GM19372 (cell line): ENCODE measurements at regions not wholly inside any gene's neighbourhood (a gene's known extent, or its start where the extent isn't known, plus 50 kb on each side); places are given as distances from the start of the nearest gene placed in this dataset.
"Not testable (repeated sequence)": the region's sequence is repeated elsewhere in the genome, so short reads cannot be mapped to it uniquely, and the experiment has no call there.

Experiments
- ATAC-seq: cut with Tn5 transposase; IDR thresholded peaks from one replicate; pipeline ENCODE4 v1.9.1; 2021; ENCODE audit warnings: mild to moderate bottlenecking, low read depth, moderate library complexity; ENCODE audit not compliant: unreplicated experiment

- ATAC-seq, result no peak
These were observed 455.8 kb downstream of the TFEC start for GRCh38 chr7:115574681-115575291.

GRCh38 chr7:115572111-115572510 lies 458.5 kb downstream of the TFEC start:
- no peak for ATAC-seq

GRCh38 chr7:115561335-115562110 lies 469.0 kb downstream of the TFEC start:
- no peak for ATAC-seq

- no peak for ATAC-seq
These were observed 470.7 kb downstream of the TFEC start for GRCh38 chr7:115559877-115560276.

- no peak for ATAC-seq
These were observed 472.4 kb downstream of the TFEC start for GRCh38 chr7:115558161-115558560.

- ATAC-seq, result not testable (repeated sequence)
These were observed 473.3 kb downstream of the TFEC start for GRCh38 chr7:115557296-115557695.

GRCh38 chr7:115552766-115553165 lies 477.8 kb downstream of the TFEC start:
- ATAC-seq, result no peak

GRCh38 chr7:115549910-115550309 lies 480.7 kb downstream of the TFEC start:
- no peak for ATAC-seq

GRCh38 chr7:115548756-115549155 lies 481.8 kb downstream of the TFEC start:
- ATAC-seq, result no peak

GRCh38 chr7:115546790-115547189 lies 483.8 kb downstream of the TFEC start:
- ATAC-seq, result no peak

- no peak for ATAC-seq
These were observed 496.8 kb downstream of the TFEC start for GRCh38 chr7:115533785-115534184.

- no peak for ATAC-seq
These were observed 504.3 kb downstream of the TFEC start for GRCh38 chr7:115526278-115526677.

GRCh38 chr7:115522174-115522573 lies 508.4 kb downstream of the TFEC start:
- ATAC-seq, result no peak

GRCh38 chr7:115516341-115516740 lies 514.2 kb downstream of the TFEC start:
- no peak for ATAC-seq

GRCh38 chr7:115511330-115511729 lies 519.2 kb downstream of the TFEC start:
- no peak for ATAC-seq

- no peak for ATAC-seq
These were observed 525.4 kb downstream of the TFEC start for GRCh38 chr7:115505136-115505535.

- no peak for ATAC-seq
These were observed 530.6 kb downstream of the TFEC start for GRCh38 chr7:115499956-115500355.

- ATAC-seq, result no peak
These were observed 534.6 kb downstream of the TFEC start for GRCh38 chr7:115496006-115496405.

- ATAC-seq, result no peak
These were observed 535.9 kb downstream of the TFEC start for GRCh38 chr7:115494529-115495147.

GRCh38 chr7:115493381-115493780 lies 537.2 kb downstream of the TFEC start:
- ATAC-seq, result no peak

- no peak for ATAC-seq
These were observed 538.7 kb downstream of the TFEC start for GRCh38 chr7:115491744-115492380.
